ENCODE measurements at regions not wholly inside any gene's neighbourhood (a gene's known extent, or its start where the extent isn't known, plus 50 kb on each side); places are given as distances from the start of the nearest gene placed in this dataset.

DNA sequence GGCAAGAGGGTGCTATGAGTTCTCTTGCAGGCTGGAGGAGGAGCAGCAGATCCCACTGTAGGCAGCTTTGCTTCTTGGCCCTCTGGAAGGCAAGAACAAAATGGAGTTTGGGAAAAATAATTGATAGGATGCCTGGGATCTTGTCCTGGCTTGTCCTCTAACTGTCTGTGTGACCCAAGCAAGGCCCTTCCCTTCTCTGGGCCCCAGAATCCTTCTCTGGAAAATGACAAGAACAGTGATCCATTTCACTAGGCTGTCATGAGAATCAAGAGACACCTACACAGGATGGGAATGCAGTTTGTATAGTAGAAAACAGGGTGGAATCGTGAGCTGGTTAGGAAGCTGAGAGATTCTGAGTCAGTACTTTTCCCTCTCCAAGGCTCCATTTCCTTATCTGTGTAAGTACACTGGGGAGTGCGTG, 133.3 kb downstream of the PJA1 start:
- no peaks in the 10 kb centered on the region for H3K36me3 ChIP-seq (ENCODE audit: control insufficient read depth in 2 of 2, extremely low read depth in 1 of 2, insufficient read depth in 1 of 2, low read length in 1 of 2)
- DNase-seq, result no peak
- H3K27ac ChIP-seq (ENCODE audit: low read length), result no peak overlapping the region
- no CpG with 5 or more reads among the region's 2 CpGs for WGBS (ENCODE audit: insufficient coverage)
- no peaks in the 10 kb centered on the region for H3K27me3 ChIP-seq (replicated peaks in 1 of 2; ENCODE audit: control insufficient read depth in 2 of 2, extremely low read depth in 1 of 2, insufficient read depth in 2 of 2, low read length in 1 of 2)
- H3K27me3 Mint-ChIP-seq, result peaks cover 0 to 11% of the 10 kb centered on the region in 2 donors
- ATAC-seq (replicated peaks in 1 of 4), result no peak
- no peak overlapping the region for H3K27ac Mint-ChIP-seq
- H3K4me3 ChIP-seq (ENCODE audit: control insufficient read depth in 1 of 2, extremely low read depth in 1 of 2, low read length in 1 of 2), result no peak overlapping the region
- CTCF ChIA-PET, result no interaction called here
- no peak overlapping the region for H3K4me3 Mint-ChIP-seq
- H3K36me3 Mint-ChIP-seq, result no peaks in the 10 kb centered on the region
- POLR2A ChIA-PET, result no interaction called here
- no peaks in the 10 kb centered on the region for H3K4me1 ChIP-seq (ENCODE audit: control insufficient read depth in 1 of 2, extremely low read depth in 1 of 2, insufficient read depth in 2 of 2, low read length in 2 of 2)
- no peaks in the 10 kb centered on the region for H3K9me3 ChIP-seq
- H3K9me3 Mint-ChIP-seq, result no peaks in the 10 kb centered on the region
- H3K4me1 Mint-ChIP-seq, result no peaks in the 10 kb centered on the region

GRCh38 chrX:69031181-69031580, 134.1 kb downstream of the PJA1 start:
- H3K4me1 Mint-ChIP-seq, result no peaks in the 10 kb centered on the region
- WGBS (ENCODE audit: insufficient coverage), result no CpG with 5 or more reads among the region's 3 CpGs
- Histone ChIP-seq H3K9me3 (no peaks in the 10 kb centered on the region), H3K27ac (ENCODE audit: low read length) (no peak overlapping the region), H3K27me3 (replicated peaks in 1 of 2; ENCODE audit: control insufficient read depth in 2 of 2, extremely low read depth in 1 of 2, insufficient read depth in 2 of 2, low read length in 1 of 2) (no peaks in the 10 kb centered on the region), H3K4me3 (ENCODE audit: control insufficient read depth in 1 of 2, extremely low read depth in 1 of 2, low read length in 1 of 2) (no peak overlapping the region), H3K36me3 (ENCODE audit: control insufficient read depth in 2 of 2, extremely low read depth in 1 of 2, insufficient read depth in 1 of 2, low read length in 1 of 2) (no peaks in the 10 kb centered on the region), H3K4me1 (ENCODE audit: control insufficient read depth in 1 of 2, extremely low read depth in 1 of 2, insufficient read depth in 2 of 2, low read length in 2 of 2) (no peaks in the 10 kb centered on the region)
- no peaks in the 10 kb centered on the region for H3K9me3 Mint-ChIP-seq
- peaks cover 0 to 10% of the 10 kb centered on the region in 2 donors for H3K27me3 Mint-ChIP-seq
- H3K4me3 Mint-ChIP-seq, result no peak overlapping the region
- CTCF ChIA-PET, result no interaction called here
- POLR2A ChIA-PET, result no interaction called here
- no peak for ATAC-seq (replicated peaks in 1 of 4)
- H3K27ac Mint-ChIP-seq, result no peak overlapping the region
- DNase-seq, result no peak
- H3K36me3 Mint-ChIP-seq, result no peaks in the 10 kb centered on the region

- DNase-seq, result no peak
- Histone ChIP-seq H3K36me3 (ENCODE audit: control insufficient read depth in 2 of 2, extremely low read depth in 1 of 2, insufficient read depth in 1 of 2, low read length in 1 of 2) (no peaks in the 10 kb centered on the region), H3K27ac (ENCODE audit: low read length) (no peak overlapping the region), H3K27me3 (replicated peaks in 1 of 2; ENCODE audit: control insufficient read depth in 2 of 2, extremely low read depth in 1 of 2, insufficient read depth in 2 of 2, low read length in 1 of 2) (no peaks in the 10 kb centered on the region), H3K4me1 (ENCODE audit: control insufficient read depth in 1 of 2, extremely low read depth in 1 of 2, insufficient read depth in 2 of 2, low read length in 2 of 2) (no peaks in the 10 kb centered on the region), H3K9me3 (no peaks in the 10 kb centered on the region), H3K4me3 (ENCODE audit: control insufficient read depth in 1 of 2, extremely low read depth in 1 of 2, low read length in 1 of 2) (no peak overlapping the region)
- Mint-ChIP-seq H3K4me3 (no peak overlapping the region), H3K36me3 (no peaks in the 10 kb centered on the region), H3K9me3 (no peaks in the 10 kb centered on the region), H3K27ac (no peak overlapping the region), H3K4me1 (no peaks in the 10 kb centered on the region), H3K27me3 (peaks cover 0 to 8% of the 10 kb centered on the region in 2 donors)
- WGBS (ENCODE audit: insufficient coverage), result 96% methylated on average over 4 of the region's 7 CpGs
- ChIA-PET POLR2A (no interaction called here), CTCF (interaction anchor here in 1 of 2 donors (0.6 kb wide), 1 partner anchor 26 kb away, joined by 4 read pairs; no protein-coding TSS in a partner anchor)
- ATAC-seq (replicated peaks in 1 of 4), result no peak
Measured at GRCh38 chrX:69029771-69030170, 135.5 kb downstream of the PJA1 start.

DNA sequence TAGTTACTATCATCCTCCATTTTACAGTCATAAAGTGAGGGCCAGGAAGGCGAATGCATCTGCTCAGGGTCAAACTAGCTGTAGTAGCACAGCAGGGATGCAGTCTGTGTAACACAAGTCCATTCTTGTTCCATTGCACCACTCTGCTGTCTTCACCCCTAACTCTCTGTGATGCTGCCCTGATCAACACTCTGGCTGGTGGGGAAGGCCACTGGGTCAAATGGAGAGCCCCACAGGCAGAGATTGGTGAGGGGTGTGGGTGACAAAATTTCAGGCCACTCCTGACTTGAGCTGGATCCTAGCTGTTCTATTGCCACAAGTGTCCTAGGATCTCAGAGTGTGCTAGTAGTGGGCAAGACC, 136.5 kb downstream of the PJA1 start:
- Mint-ChIP-seq H3K27ac (no peak overlapping the region), H3K27me3 (peaks cover 0 to 5% of the 10 kb centered on the region in 2 donors), H3K36me3 (no peaks in the 10 kb centered on the region), H3K9me3 (no peaks in the 10 kb centered on the region), H3K4me1 (no peaks in the 10 kb centered on the region), H3K4me3 (no peak overlapping the region)
- ChIA-PET CTCF (no interaction called here), POLR2A (no interaction called here)
- DNase-seq, result no peak
- Histone ChIP-seq H3K27ac (ENCODE audit: low read length) (no peak overlapping the region), H3K4me3 (ENCODE audit: control insufficient read depth in 1 of 2, extremely low read depth in 1 of 2, low read length in 1 of 2) (no peak overlapping the region), H3K27me3 (replicated peaks in 1 of 2; ENCODE audit: control insufficient read depth in 2 of 2, extremely low read depth in 1 of 2, insufficient read depth in 2 of 2, low read length in 1 of 2) (no peaks in the 10 kb centered on the region), H3K9me3 (no peaks in the 10 kb centered on the region), H3K4me1 (ENCODE audit: control insufficient read depth in 1 of 2, extremely low read depth in 1 of 2, insufficient read depth in 2 of 2, low read length in 2 of 2) (no peaks in the 10 kb centered on the region), H3K36me3 (ENCODE audit: control insufficient read depth in 2 of 2, extremely low read depth in 1 of 2, insufficient read depth in 1 of 2, low read length in 1 of 2) (no peaks in the 10 kb centered on the region)
- ATAC-seq (replicated peaks in 1 of 4), result no peak
- WGBS (ENCODE audit: insufficient coverage), result no CpG with 5 or more reads among the region's 1 CpG

- ATAC-seq (replicated peaks in 1 of 4), result no peak
Measured at GRCh38 chrX:69028006-69028760, 137.1 kb downstream of the PJA1 start.

DNA sequence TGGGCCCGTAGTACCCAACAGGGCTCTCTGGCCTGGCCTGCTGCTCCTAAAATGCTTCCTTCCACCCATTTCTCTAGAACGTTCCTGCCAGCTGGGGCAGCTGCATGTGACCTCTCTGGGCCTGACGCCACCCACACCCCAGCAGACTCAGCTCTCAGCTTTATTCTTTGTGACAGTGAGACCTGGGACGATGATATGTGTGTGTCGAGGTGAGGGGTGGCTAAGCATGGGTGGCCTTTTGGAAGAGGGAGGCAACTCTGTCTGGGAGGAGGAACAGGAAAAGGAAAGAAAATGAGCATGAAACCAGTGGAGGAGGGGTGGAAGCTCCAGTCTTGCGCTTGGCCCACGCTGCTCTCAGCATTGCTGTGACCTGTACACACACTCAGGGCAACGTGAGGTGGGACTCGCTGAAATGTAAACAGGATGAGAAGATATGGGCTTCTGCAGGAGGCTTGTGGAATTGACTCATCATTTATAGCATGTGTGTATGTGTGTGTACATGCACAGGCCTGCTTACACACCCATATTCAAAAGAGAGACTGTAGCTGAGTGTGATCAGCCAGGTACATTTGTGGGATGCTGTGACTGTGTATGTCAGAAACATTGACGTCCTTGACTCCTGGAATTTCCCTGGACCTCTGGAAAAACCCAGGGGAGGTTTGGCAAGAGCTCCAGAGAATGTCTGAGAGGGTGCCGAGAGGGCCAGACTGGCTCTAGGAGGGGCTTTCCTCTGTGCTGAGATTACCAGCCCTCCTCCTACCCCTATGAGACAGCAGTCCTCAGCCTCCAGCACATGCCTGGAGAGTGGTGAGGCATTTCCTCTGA, 137.9 kb downstream of the PJA1 start:
- H3K4me3 Mint-ChIP-seq, result no peak overlapping the region
- H3K9me3 ChIP-seq, result no peaks in the 10 kb centered on the region

More at GRCh38 chrX:69028006-69028760, 137.1 kb downstream of the PJA1 start:
- no peak overlapping the region for H3K4me3 Mint-ChIP-seq
- CTCF ChIA-PET, result no interaction called here
- no peak overlapping the region for H3K27ac Mint-ChIP-seq
- H3K4me3 ChIP-seq (ENCODE audit: control insufficient read depth in 1 of 2, extremely low read depth in 1 of 2, low read length in 1 of 2), result no peak overlapping the region
- H3K36me3 Mint-ChIP-seq, result no peaks in the 10 kb centered on the region
- peaks cover 0 to 5% of the 10 kb centered on the region in 2 donors for H3K27me3 Mint-ChIP-seq
- no peaks in the 10 kb centered on the region for H3K9me3 Mint-ChIP-seq
- no peaks in the 10 kb centered on the region for H3K9me3 ChIP-seq
- H3K4me1 Mint-ChIP-seq, result no peaks in the 10 kb centered on the region
- WGBS (ENCODE audit: insufficient coverage), result 50% methylated on average over 1 of the region's 8 CpGs
- H3K27ac ChIP-seq (ENCODE audit: low read length), result no peak overlapping the region
- H3K36me3 ChIP-seq (ENCODE audit: control insufficient read depth in 2 of 2, extremely low read depth in 1 of 2, insufficient read depth in 1 of 2, low read length in 1 of 2), result no peaks in the 10 kb centered on the region
- no peak for DNase-seq
- H3K4me1 ChIP-seq (ENCODE audit: control insufficient read depth in 1 of 2, extremely low read depth in 1 of 2, insufficient read depth in 2 of 2, low read length in 2 of 2), result no peaks in the 10 kb centered on the region
- H3K27me3 ChIP-seq (replicated peaks in 1 of 2; ENCODE audit: control insufficient read depth in 2 of 2, extremely low read depth in 1 of 2, insufficient read depth in 2 of 2, low read length in 1 of 2), result no peaks in the 10 kb centered on the region
- POLR2A ChIA-PET, result no interaction called here

More for the DNA sequence above, 137.9 kb downstream of the PJA1 start:
- peaks cover 0 to 5% of the 10 kb centered on the region in 2 donors for H3K27me3 Mint-ChIP-seq
- no peaks in the 10 kb centered on the region for H3K4me1 ChIP-seq (ENCODE audit: control insufficient read depth in 1 of 2, extremely low read depth in 1 of 2, insufficient read depth in 2 of 2, low read length in 2 of 2)
- H3K9me3 Mint-ChIP-seq, result no peaks in the 10 kb centered on the region
- no peaks in the 10 kb centered on the region for H3K36me3 Mint-ChIP-seq
- no peak overlapping the region for H3K27ac ChIP-seq (ENCODE audit: low read length)
- no peaks in the 10 kb centered on the region for H3K4me1 Mint-ChIP-seq
- H3K36me3 ChIP-seq (ENCODE audit: control insufficient read depth in 2 of 2, extremely low read depth in 1 of 2, insufficient read depth in 1 of 2, low read length in 1 of 2), result no peaks in the 10 kb centered on the region
- 87% methylated on average over 3 of the region's 11 CpGs for WGBS (ENCODE audit: insufficient coverage)
- ChIA-PET CTCF (interaction anchor here in 1 of 2 donors (0.6 kb wide), 1 partner anchor 716 kb away, joined by 3 read pairs; no protein-coding TSS in a partner anchor), POLR2A (no interaction called here)
- H3K4me3 ChIP-seq (ENCODE audit: control insufficient read depth in 1 of 2, extremely low read depth in 1 of 2, low read length in 1 of 2), result no peak overlapping the region
- no peak overlapping the region for H3K27ac Mint-ChIP-seq
- ATAC-seq (replicated peaks in 1 of 4), result no peak
- DNase-seq, result no peak
- H3K27me3 ChIP-seq (replicated peaks in 1 of 2; ENCODE audit: control insufficient read depth in 2 of 2, extremely low read depth in 1 of 2, insufficient read depth in 2 of 2, low read length in 1 of 2), result no peaks in the 10 kb centered on the region

Measured in T-cell (primary cell).